ENCODE measurements at regions not wholly inside any gene's neighbourhood (a gene's known extent, or its start where the extent isn't known, plus 50 kb on each side); places are given as distances from the start of the nearest gene placed in this dataset.

DNA sequence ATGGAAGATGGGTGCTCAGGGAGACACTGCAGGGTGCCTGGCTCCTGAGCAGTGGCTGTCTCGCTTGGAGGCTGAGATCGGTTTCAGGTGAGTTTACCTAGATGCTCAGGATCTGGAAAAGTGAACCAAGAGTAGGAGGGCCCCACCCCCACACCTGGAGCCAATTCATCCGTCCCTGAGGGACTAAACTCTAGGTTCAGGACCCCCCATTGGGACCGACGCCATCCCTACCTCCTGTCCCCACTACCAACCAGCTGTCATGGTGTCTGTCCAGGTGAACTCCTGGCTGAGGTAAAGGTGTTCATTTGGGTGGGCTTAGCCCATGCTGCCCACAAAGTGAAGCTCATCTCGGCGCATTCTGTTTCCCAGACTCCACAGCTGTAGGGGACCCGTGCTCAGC, 174.6 kb upstream of the PLPP4 start:
- no peak for TF ChIP-seq CTCF (IDR thresholded peaks at IDR 0.05; ENCODE audit: insufficient read depth, low read length)
- no peak for TF ChIP-seq POLR2AphosphoS5 (IDR thresholded peaks at IDR 0.05; ENCODE audit: low read depth)
- TF ChIP-seq REST (IDR thresholded peaks at IDR 0.05; ENCODE audit: insufficient replicate concordance, low read depth), result no peak
- no peak for TF ChIP-seq SPI1 (IDR thresholded peaks at IDR 0.05; ENCODE audit: borderline replicate concordance, low read depth)

Data from HL-60 (cell line).